ENCODE measurements at regions not wholly inside any gene's neighbourhood (a gene's known extent, or its start where the extent isn't known, plus 50 kb on each side); places are given as distances from the start of the nearest gene placed in this dataset.

DNA sequence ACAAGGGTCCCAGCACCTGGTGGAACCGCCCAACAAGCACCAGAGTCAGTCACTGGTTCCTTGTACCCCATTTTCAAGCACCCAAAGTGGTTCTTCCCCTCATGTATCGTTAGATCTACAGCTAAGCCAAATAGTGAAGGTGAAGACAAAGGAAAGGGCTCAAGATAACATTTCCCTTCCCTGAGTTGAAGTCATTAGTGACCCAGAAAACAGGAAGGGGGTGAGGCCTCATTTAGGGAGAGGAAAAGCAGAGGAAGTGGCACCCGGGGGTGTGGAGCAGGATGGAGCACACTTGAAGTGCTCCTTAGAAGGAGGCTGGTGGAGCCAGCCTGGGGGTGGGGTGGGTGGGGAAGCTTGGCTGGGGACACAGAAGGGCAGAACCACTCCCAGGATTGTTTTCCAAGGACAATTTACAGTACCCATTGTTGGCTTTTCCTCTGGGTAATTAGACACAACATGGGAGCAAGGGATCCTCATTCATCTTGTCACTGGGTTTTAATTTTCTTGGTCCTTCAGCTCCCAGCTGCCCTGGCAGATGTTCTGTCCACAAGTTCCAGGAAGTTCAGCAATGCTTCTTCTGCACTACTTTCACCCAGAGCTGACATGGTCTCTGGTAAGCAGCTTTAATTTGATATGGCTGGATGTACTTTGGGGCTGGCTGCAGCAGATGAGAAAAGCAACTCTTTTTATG, 73.3 kb upstream of the CD93 start:
- H3K9me3 Mint-ChIP-seq = no peaks in the 10 kb centered on the region
- H3K27me3 Mint-ChIP-seq = no peaks in the 10 kb centered on the region
- H3K4me3 Mint-ChIP-seq = no peak overlapping the region
- peaks cover 6% of the 10 kb centered on the region for H3K4me1 Mint-ChIP-seq (ENCODE audit: low read depth)
- no peaks in the 10 kb centered on the region for H3K36me3 Mint-ChIP-seq (ENCODE audit: low read depth)
- H3K27ac Mint-ChIP-seq = no peak overlapping the region

GRCh38 chr20:23157734-23158133, 71.6 kb upstream of the CD93 start:
- Mint-ChIP-seq H3K4me1 (ENCODE audit: low read depth) (peaks cover 6% of the 10 kb centered on the region), H3K27ac (no peak overlapping the region), H3K9me3 (no peaks in the 10 kb centered on the region), H3K36me3 (ENCODE audit: low read depth) (no peaks in the 10 kb centered on the region), H3K27me3 (no peaks in the 10 kb centered on the region), H3K4me3 (no peak overlapping the region)

GRCh38 chr20:23156842-23157423, 70.8 kb upstream of the CD93 start:
- Mint-ChIP-seq H3K4me3 (no peak overlapping the region), H3K4me1 (ENCODE audit: low read depth) (peaks cover 6% of the 10 kb centered on the region), H3K27me3 (no peaks in the 10 kb centered on the region), H3K9me3 (no peaks in the 10 kb centered on the region), H3K27ac (no peak overlapping the region), H3K36me3 (ENCODE audit: low read depth) (no peaks in the 10 kb centered on the region)

DNA sequence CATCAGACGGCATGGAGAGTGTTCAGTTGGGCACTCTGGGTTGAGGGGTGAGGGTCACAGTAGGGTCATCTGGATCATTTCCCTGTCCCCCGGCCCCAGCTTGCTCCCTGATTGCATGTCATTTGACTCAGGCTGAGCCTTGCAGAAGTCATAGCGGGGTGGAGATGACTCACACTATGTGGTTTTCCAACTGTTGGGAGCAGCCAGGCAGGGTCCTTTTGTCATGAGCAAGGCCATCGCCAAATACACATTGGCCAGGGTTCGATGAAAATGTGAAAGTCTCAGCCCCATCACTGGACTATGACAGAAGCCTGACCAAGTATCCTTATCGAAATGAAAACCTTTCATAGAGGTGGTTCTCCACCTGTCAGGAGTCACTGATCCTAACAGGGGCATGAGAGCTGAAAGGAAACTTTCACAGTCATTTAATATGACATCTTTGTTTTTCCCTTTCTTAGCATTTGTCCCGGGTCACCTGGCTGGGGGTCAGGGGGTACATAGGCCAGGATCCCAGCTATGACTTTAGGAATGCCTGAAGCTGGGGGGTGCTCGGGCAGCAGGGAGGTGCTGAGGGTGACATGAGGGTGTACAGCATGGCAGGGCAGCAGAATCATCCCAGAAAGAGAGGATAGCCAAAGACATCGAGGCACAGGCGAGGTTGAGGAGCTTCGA, 70.2 kb upstream of the CD93 start:
- Mint-ChIP-seq H3K4me3 (no peak overlapping the region), H3K27me3 (peaks cover 3% of the 10 kb centered on the region), H3K27ac (no peak overlapping the region), H3K9me3 (no peaks in the 10 kb centered on the region), H3K4me1 (ENCODE audit: low read depth) (peaks cover 6% of the 10 kb centered on the region), H3K36me3 (ENCODE audit: low read depth) (no peaks in the 10 kb centered on the region)

GRCh38 chr20:23155141-23155590, 69.0 kb upstream of the CD93 start:
- H3K4me3 Mint-ChIP-seq = no peak overlapping the region
- H3K4me1 Mint-ChIP-seq (ENCODE audit: low read depth) = peaks cover 6% of the 10 kb centered on the region
- H3K27ac Mint-ChIP-seq = no peak overlapping the region

DNA sequence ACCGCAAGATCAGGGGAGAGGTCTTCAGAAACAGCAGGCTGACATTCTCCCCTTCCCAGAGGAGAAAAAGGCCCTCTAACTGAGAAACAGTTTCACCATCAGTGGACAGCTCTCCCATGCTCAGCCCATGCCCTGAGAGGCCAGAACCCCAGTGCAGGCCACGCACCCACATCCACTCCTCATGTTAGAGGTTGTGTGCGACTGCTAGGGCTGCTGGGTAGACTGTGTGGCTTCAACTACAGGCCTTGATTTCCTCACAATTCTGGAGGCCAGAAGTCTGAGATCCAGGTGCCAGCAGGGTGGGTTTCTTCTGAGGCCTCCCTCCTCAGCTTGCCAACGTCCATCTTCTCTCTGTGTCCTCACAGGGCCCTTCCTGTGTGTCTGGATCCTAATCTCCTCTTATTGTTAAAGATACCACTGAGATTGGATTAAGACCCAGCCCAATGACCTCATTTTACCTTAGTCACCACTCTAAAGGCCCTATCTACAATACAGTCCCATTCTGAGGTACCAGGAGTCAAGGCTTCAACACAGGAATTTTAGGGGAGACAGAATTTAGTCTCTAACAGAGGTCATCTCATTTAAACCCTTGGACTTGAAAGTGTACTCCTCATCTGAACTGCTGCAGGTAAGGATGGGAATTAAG, 67.7 kb upstream of the CD93 start:
- H3K27me3 Mint-ChIP-seq = peaks cover 3% of the 10 kb centered on the region
- H3K4me3 Mint-ChIP-seq = no peak overlapping the region
- no peaks in the 10 kb centered on the region for H3K9me3 Mint-ChIP-seq
- H3K27ac Mint-ChIP-seq = no peak overlapping the region
- H3K4me1 Mint-ChIP-seq (ENCODE audit: low read depth) = peaks cover 3% of the 10 kb centered on the region
- H3K36me3 Mint-ChIP-seq (ENCODE audit: low read depth) = no peaks in the 10 kb centered on the region

More at GRCh38 chr20:23155141-23155590, 69.0 kb upstream of the CD93 start:
- Mint-ChIP-seq H3K9me3 (no peaks in the 10 kb centered on the region), H3K27me3 (peaks cover 3% of the 10 kb centered on the region), H3K36me3 (ENCODE audit: low read depth) (no peaks in the 10 kb centered on the region)

DNA sequence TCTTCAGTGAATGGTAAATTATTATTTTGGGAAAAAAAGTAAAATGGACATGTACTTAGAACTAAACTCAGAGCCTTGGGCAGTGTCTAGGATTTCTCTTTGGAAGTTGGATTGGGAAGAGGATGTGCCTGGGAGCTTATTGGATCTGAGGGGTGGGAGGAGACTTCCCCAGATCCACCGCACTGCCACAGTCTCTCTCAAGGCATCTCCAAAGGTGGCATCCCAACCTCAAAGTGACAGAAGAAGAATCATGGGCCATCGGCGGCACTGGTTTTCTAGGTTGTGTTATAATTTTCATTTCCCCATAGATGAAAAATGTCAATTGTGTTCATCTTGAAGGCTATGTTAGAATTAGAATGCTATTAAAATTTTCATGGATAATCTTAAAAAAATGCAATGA, 66.8 kb upstream of the CD93 start:
- no peak overlapping the region for H3K27ac Mint-ChIP-seq
- H3K36me3 Mint-ChIP-seq (ENCODE audit: low read depth) = no peaks in the 10 kb centered on the region
- H3K9me3 Mint-ChIP-seq = no peaks in the 10 kb centered on the region
- H3K4me1 Mint-ChIP-seq (ENCODE audit: low read depth) = peaks cover 7% of the 10 kb centered on the region
- no peak overlapping the region for H3K4me3 Mint-ChIP-seq
- H3K27me3 Mint-ChIP-seq = peaks cover 3% of the 10 kb centered on the region

DNA sequence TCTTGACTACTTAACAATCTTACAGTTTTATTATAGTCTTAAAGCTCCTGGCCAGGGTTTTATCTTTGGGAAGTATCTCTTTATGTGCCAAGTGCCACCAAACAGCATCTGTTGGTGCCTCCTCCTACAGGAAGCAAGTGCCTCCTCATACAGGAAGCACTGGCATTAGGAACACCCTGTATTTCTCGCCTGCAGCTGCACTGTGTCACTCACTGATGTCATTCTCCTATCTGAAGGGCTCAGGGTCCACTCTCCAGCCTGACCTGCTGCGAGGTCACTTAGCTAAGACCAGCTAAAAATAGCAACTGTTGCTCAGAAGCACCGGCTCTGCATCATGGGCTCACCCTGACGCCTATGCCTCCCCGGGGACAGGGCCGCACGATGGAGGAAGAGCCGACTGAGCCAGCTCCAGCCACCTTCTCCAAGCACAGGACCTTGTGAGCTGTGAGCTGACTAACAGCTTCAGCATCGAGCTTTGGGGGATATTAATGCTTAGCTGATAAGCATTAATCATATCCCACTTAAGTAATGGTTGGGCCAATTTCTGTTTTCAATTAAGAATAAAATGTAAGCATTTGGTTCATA, 66.3 kb upstream of the CD93 start:
- H3K36me3 Mint-ChIP-seq (ENCODE audit: low read depth) = no peaks in the 10 kb centered on the region
- H3K27me3 Mint-ChIP-seq = peaks cover 3% of the 10 kb centered on the region
- no peak overlapping the region for H3K27ac Mint-ChIP-seq
- no peaks in the 10 kb centered on the region for H3K9me3 Mint-ChIP-seq
- H3K4me3 Mint-ChIP-seq = no peak overlapping the region
- H3K4me1 Mint-ChIP-seq (ENCODE audit: low read depth) = peaks cover 12% of the 10 kb centered on the region

GRCh38 chr20:23151885-23152284, 65.8 kb upstream of the CD93 start:
- Mint-ChIP-seq H3K4me3 (no peak overlapping the region), H3K9me3 (no peaks in the 10 kb centered on the region), H3K27me3 (peaks cover 3% of the 10 kb centered on the region), H3K36me3 (ENCODE audit: low read depth) (no peaks in the 10 kb centered on the region), H3K4me1 (ENCODE audit: low read depth) (peaks cover 16% of the 10 kb centered on the region), H3K27ac (no peak overlapping the region)

DNA sequence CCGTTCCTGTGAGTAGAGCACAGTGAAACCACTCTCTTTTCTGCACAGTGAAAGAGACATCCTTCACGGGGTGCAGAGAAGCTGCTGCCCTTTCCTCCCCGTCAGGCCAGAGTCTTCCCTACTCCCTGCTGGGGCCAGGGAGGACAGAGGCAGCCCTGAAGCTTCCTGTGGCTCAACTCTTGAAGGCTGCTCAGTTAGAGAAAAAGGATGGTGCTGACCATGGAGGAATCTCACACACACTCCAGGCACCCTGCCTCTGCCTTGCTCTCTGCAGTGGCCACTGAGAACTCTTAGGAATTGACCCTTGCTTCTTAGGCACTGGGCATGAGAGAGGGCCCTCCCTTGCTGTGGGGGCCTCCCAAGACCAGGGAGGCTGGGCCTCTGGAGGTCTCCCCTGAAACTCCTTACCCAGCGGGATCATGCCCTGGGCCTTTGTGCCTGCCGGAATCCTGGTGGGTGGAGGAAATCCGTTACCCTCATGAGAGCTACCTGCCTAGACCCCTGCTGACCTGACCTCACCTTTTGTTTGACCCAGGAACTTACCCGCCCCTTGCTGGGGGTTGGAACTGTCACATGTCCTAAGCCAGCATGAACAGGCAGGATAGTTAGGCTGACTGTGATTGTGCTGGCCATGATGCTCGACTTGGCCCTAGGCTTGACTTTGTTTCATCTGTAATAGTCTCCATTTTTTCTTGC, 65.0 kb upstream of the CD93 start:
- H3K36me3 Mint-ChIP-seq (ENCODE audit: low read depth) = no peaks in the 10 kb centered on the region
- H3K27ac Mint-ChIP-seq = no peak overlapping the region
- peaks cover 10% of the 10 kb centered on the region for H3K27me3 Mint-ChIP-seq
- no peak overlapping the region for H3K4me3 Mint-ChIP-seq
- peaks cover 16% of the 10 kb centered on the region for H3K4me1 Mint-ChIP-seq (ENCODE audit: low read depth)
- H3K9me3 Mint-ChIP-seq = no peaks in the 10 kb centered on the region

GRCh38 chr20:23150304-23151007, 64.3 kb upstream of the CD93 start:
- Mint-ChIP-seq H3K4me3 (no peak overlapping the region), H3K36me3 (ENCODE audit: low read depth) (no peaks in the 10 kb centered on the region), H3K4me1 (ENCODE audit: low read depth) (peaks cover 16% of the 10 kb centered on the region), H3K9me3 (no peaks in the 10 kb centered on the region), H3K27ac (no peak overlapping the region), H3K27me3 (peaks cover 10% of the 10 kb centered on the region)

- no peak overlapping the region for H3K27ac Mint-ChIP-seq
- no peak overlapping the region for H3K4me3 Mint-ChIP-seq
- no peaks in the 10 kb centered on the region for H3K9me3 Mint-ChIP-seq
- no peaks in the 10 kb centered on the region for H3K36me3 Mint-ChIP-seq (ENCODE audit: low read depth)
- H3K27me3 Mint-ChIP-seq = peaks cover 10% of the 10 kb centered on the region
- H3K4me1 Mint-ChIP-seq (ENCODE audit: low read depth) = peaks cover 14% of the 10 kb centered on the region
Observed at GRCh38 chr20:23149623-23150279, 63.6 kb upstream of the CD93 start.

DNA sequence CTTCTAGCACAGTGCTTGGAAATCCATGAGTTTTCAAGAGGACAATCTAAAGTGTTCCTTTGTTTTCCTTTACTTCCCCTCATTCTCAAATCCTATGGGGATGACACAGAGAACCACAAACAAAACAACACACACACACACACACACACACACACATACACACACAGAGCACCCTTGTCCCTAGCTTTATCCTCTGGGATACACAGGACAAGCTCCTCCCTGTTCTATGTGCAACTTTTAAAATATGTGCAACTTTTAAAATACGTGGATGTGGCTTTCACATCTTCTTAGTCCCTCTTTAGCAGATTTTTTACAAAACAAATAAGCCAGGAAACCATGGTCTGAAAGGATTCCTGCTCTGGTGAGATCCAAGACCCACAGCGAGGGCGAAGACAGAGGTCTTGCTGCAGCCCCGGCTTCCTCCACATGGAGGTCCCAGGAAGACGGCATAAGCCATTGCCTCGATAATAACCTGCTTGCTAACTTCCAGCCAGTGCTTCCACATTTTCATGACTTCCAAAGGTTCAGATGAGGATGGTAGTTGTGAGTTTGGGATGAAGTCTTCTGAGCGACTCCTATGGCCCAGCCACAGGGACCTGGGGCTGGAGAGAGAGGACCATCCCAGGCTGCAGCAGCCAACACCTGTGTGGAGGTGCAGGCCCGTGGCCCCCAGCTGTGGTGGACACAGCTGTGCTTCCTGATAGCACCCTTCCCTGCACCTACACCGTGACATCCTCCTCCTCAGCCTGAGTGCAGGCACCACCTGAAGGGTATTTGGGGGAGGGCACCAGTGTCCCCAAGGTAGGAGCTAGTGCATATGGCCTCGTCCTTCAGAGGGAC, 62.8 kb upstream of the CD93 start:
- H3K4me3 Mint-ChIP-seq = no peak overlapping the region
- H3K27ac Mint-ChIP-seq = no peak overlapping the region
- no peaks in the 10 kb centered on the region for H3K36me3 Mint-ChIP-seq (ENCODE audit: low read depth)
- H3K9me3 Mint-ChIP-seq = no peaks in the 10 kb centered on the region
- peaks cover 10% of the 10 kb centered on the region for H3K27me3 Mint-ChIP-seq
- H3K4me1 Mint-ChIP-seq (ENCODE audit: low read depth) = peaks cover 14% of the 10 kb centered on the region
